ENCODE measurements at regions not wholly inside any gene's neighbourhood (a gene's known extent, or its start where the extent isn't known, plus 50 kb on each side); places are given as distances from the start of the nearest gene placed in this dataset.

DNA sequence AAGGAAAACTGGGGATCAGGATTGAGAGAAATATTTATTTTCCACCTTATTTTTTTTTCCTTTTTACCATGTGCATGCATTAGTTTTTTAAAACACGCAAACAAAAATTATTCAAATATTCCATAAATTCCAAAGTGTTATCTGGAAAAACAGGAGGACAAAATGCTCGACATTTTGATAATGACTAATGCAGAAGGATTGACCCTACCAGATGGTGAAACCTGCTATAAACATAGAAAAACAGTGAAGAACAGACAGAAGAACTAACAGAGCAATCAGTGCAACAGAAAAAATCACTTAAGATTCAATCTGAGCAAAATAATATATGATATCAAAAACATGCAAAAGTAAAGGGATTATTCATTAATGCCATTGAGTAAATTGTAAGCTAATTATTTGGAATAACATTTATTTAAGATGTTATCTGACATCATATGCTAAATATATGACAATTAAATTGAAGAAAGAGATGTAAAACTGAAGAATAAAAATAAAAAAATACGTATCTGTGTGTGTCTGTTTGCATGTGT, 218.4 kb downstream of the LMBRD1 start:
- Histone ChIP-seq H3K23me2 (ENCODE audit: low read depth, low read length) (no peaks in the 10 kb centered on the region), H3K27me3 (replicated peaks in 1 of 4; ENCODE audit: control insufficient read depth in 3 of 4, extremely low read depth in 1 of 4, insufficient read depth in 3 of 4, low read length in 3 of 4) (no peaks in the 10 kb centered on the region), H2BK20ac (ENCODE audit: low read length) (no peak overlapping the region), H3K27ac (ENCODE audit: low read depth, low read length) (no peak overlapping the region), H4K8ac (ENCODE audit: extremely low read depth, insufficient read depth, low read length) (no peak overlapping the region), H3K23ac (ENCODE audit: insufficient read length) (no peak overlapping the region), H2BK5ac (ENCODE audit: low read depth, low read length) (no peak overlapping the region), H3K79me1 (ENCODE audit: low read depth, low read length) (no peaks in the 10 kb centered on the region), H2AK5ac (ENCODE audit: low read depth, low read length) (no peak overlapping the region), H3K4ac (replicated peaks; ENCODE audit: insufficient read length, low read depth, low read length) (no peak overlapping the region), H3K14ac (ENCODE audit: insufficient read length) (no peak overlapping the region), H2BK120ac (replicated peaks; ENCODE audit: low read depth, low read length) (no peak overlapping the region), H2BK12ac (ENCODE audit: low read depth, low read length) (no peak overlapping the region), H4K20me1 (replicated peaks in 1 of 2; ENCODE audit: control insufficient read depth in 1 of 2, insufficient read depth in 2 of 2, low read length in 2 of 2) (no peaks in the 10 kb centered on the region), H3K56ac (replicated peaks; ENCODE audit: insufficient read length, low read depth, low read length) (peak overlapping the region; percentile 46), H3K9me3 (ENCODE audit: insufficient read depth in 2 of 2, low read depth in 1 of 2, low read length in 1 of 2) (no peaks in the 10 kb centered on the region), H3K4me1 (replicated peaks in 1 of 4; ENCODE audit: control insufficient read depth in 3 of 4, insufficient read depth in 4 of 4, low read length in 3 of 4) (no peaks in the 10 kb centered on the region), H3K9ac (replicated peaks in 1 of 4; ENCODE audit: extremely low read depth in 1 of 4, low read depth in 3 of 4, low read length in 3 of 4) (no peak overlapping the region), H3K36me3 (ENCODE audit: control insufficient read depth in 2 of 4, insufficient read depth in 4 of 4, low read length in 3 of 4) (no peaks in the 10 kb centered on the region), H4K5ac (ENCODE audit: insufficient read length, low read depth, low read length) (no peak overlapping the region), H2AFZ (ENCODE audit: low read length) (no peak overlapping the region), H4K91ac (replicated peaks; ENCODE audit: insufficient read length, low read length) (no peak overlapping the region), H3K79me2 (ENCODE audit: control insufficient read depth in 1 of 2, insufficient read depth in 2 of 2, low read length in 2 of 2) (no peaks in the 10 kb centered on the region), H3K4me3 (ENCODE audit: extremely low read depth in 1 of 4, insufficient read depth in 2 of 4, low read depth in 3 of 4, low read length in 4 of 4) (no peak overlapping the region), H3K4me2 (ENCODE audit: insufficient read depth in 1 of 2, low read depth in 2 of 2, low read length in 2 of 2) (no peak overlapping the region), H3K18ac (ENCODE audit: extremely low read depth, low read length) (no peak overlapping the region), H2BK15ac (ENCODE audit: low read length) (no peak overlapping the region)
- FAIRE-seq: no peak
- no peak for TF ChIP-seq POU5F1 (IDR thresholded peaks at IDR 0.05; ENCODE audit: low read depth, low read length)
- no peak for TF ChIP-seq SP1 (IDR thresholded peaks at IDR 0.05; ENCODE audit: low read depth, low read length)
- TF ChIP-seq EP300 (IDR thresholded peaks at IDR 0.05; ENCODE audit: borderline replicate concordance in 1 of 2, low read depth in 2 of 2, low read length in 2 of 2): no peak
- TF ChIP-seq ASH2L (IDR thresholded peaks at IDR 0.05; ENCODE audit: low read length): no peak
- TF ChIP-seq, protein P1, sequence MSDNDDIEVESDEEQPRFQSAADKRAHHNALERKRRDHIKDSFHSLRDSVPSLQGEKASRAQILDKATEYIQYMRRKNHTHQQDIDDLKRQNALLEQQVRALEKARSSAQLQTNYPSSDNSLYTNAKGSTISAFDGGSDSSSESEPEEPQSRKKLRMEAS (IDR thresholded peaks at IDR 0.05): no peak
- no peak for TF ChIP-seq RNF2 (IDR thresholded peaks at IDR 0.05; ENCODE audit: borderline replicate concordance, low read depth, low read length, missing control alignments, poor library complexity, severe bottlenecking)
- POLR2A ChIA-PET (ENCODE audit: partially characterized antibody): no interaction called here
- CTCF ChIA-PET (ENCODE audit: partially characterized antibody): no interaction called here
- 73% methylated on average over 3 of the region's 3 CpGs; no CpG with 5 or more reads in 1 of the 2 experiments for WGBS, 2 experiments (ENCODE audit: extremely low coverage in 1 of 2, insufficient coverage in 1 of 2, insufficient read length in 1 of 2, insufficient replicate concordance in 2 of 2, low coverage in 1 of 2, low lambda C conversion rate in 2 of 2, missing lambda C conversion rate in 1 of 2)
- no peak for DNase-seq (ENCODE audit: low read depth in 1 of 2, low spot score in 2 of 2)
